ENCODE measurements at regions not wholly inside any gene's neighbourhood (a gene's known extent, or its start where the extent isn't known, plus 50 kb on each side); places are given as distances from the start of the nearest gene placed in this dataset.

- Histone ChIP-seq H3K79me1 (ENCODE audit: low read length) (no peaks in the 10 kb centered on the region), H2BK120ac (ENCODE audit: insufficient read depth, low read length, poor library complexity) (no peak overlapping the region), H2BK5ac (ENCODE audit: low read depth, low read length, poor library complexity) (no peak overlapping the region), H3K14ac (ENCODE audit: low read length) (no peak overlapping the region), H2AFZ (ENCODE audit: insufficient read depth, low read length, poor library complexity) (no peak overlapping the region), H3K23ac (ENCODE audit: low read length) (no peak overlapping the region), H3K27ac (ENCODE audit: low read depth, low read length) (no peak overlapping the region), H2AK5ac (ENCODE audit: low read length) (no peak overlapping the region), H3K4me1 (ENCODE audit: control insufficient read depth in 1 of 2, insufficient read depth in 2 of 2, low read length in 2 of 2) (no peaks in the 10 kb centered on the region), H4K91ac (ENCODE audit: low read depth, low read length) (no peak overlapping the region), H3K36me3 (ENCODE audit: control insufficient read depth in 1 of 2, insufficient read depth in 2 of 2, low read length in 2 of 2) (no peaks in the 10 kb centered on the region), H3K79me2 (ENCODE audit: control insufficient read depth, insufficient read depth, low read length, poor library complexity) (no peaks in the 10 kb centered on the region), H3K4me3 (ENCODE audit: low read depth, low read length) (no peak overlapping the region), H3K27me3 (ENCODE audit: insufficient read depth, low read length) (no peaks in the 10 kb centered on the region), H3K18ac (ENCODE audit: low read length) (no peak overlapping the region), H4K12ac (ENCODE audit: low read depth, low read length) (no peak overlapping the region), H3K9me3 (ENCODE audit: insufficient read depth, low read depth, low read length) (no peaks in the 10 kb centered on the region), H4K8ac (ENCODE audit: low read depth, low read length) (no peak overlapping the region), H3K4ac (ENCODE audit: low read depth, low read length) (no peak overlapping the region), H2BK12ac (ENCODE audit: low read length) (no peak overlapping the region), H3K9ac (ENCODE audit: low read length) (no peak overlapping the region), H3K4me2 (ENCODE audit: low read length) (no peak overlapping the region)
- WGBS (ENCODE audit: extremely low coverage, insufficient coverage, insufficient read length) = no CpG with 5 or more reads among the region's 5 CpGs
- DNase-seq = no peak
Measured at GRCh38 chr4:19850909-19851308, 400.8 kb upstream of the SLIT2 start.

GRCh38 chr4:19844446-19844845 is 407.3 kb upstream of the SLIT2 start:
- Histone ChIP-seq H3K4me3 (ENCODE audit: low read depth, low read length) (no peak overlapping the region), H3K79me1 (ENCODE audit: low read length) (no peaks in the 10 kb centered on the region), H3K4me1 (ENCODE audit: control insufficient read depth in 1 of 2, insufficient read depth in 2 of 2, low read length in 2 of 2) (no peaks in the 10 kb centered on the region), H3K4me2 (ENCODE audit: low read length) (no peak overlapping the region), H3K36me3 (ENCODE audit: control insufficient read depth in 1 of 2, insufficient read depth in 2 of 2, low read length in 2 of 2) (no peaks in the 10 kb centered on the region), H2BK12ac (ENCODE audit: low read length) (no peak overlapping the region), H3K18ac (ENCODE audit: low read length) (no peak overlapping the region), H3K14ac (ENCODE audit: low read length) (no peak overlapping the region), H2BK120ac (ENCODE audit: insufficient read depth, low read length, poor library complexity) (no peak overlapping the region), H4K8ac (ENCODE audit: low read depth, low read length) (no peak overlapping the region), H2AK5ac (ENCODE audit: low read length) (no peak overlapping the region), H3K9ac (ENCODE audit: low read length) (no peak overlapping the region), H2AFZ (ENCODE audit: insufficient read depth, low read length, poor library complexity) (no peak overlapping the region), H3K79me2 (ENCODE audit: control insufficient read depth, insufficient read depth, low read length, poor library complexity) (no peaks in the 10 kb centered on the region), H4K12ac (ENCODE audit: low read depth, low read length) (no peak overlapping the region), H2BK5ac (ENCODE audit: low read depth, low read length, poor library complexity) (no peak overlapping the region), H3K27me3 (ENCODE audit: insufficient read depth, low read length) (no peaks in the 10 kb centered on the region), H3K23ac (ENCODE audit: low read length) (no peak overlapping the region), H3K4ac (ENCODE audit: low read depth, low read length) (no peak overlapping the region), H4K91ac (ENCODE audit: low read depth, low read length) (no peak overlapping the region), H3K27ac (ENCODE audit: low read depth, low read length) (no peak overlapping the region), H3K9me3 (ENCODE audit: insufficient read depth, low read depth, low read length) (no peaks in the 10 kb centered on the region)
- no peak for DNase-seq
- no CpG with 5 or more reads among the region's 2 CpGs for WGBS (ENCODE audit: extremely low coverage, insufficient coverage, insufficient read length)

GRCh38 chr4:19842471-19842870 is 409.2 kb upstream of the SLIT2 start:
- Histone ChIP-seq H3K9ac (ENCODE audit: low read length) (no peak overlapping the region), H4K91ac (ENCODE audit: low read depth, low read length) (no peak overlapping the region), H2AK5ac (ENCODE audit: low read length) (no peak overlapping the region), H2BK12ac (ENCODE audit: low read length) (no peak overlapping the region), H2AFZ (ENCODE audit: insufficient read depth, low read length, poor library complexity) (no peak overlapping the region), H3K27me3 (ENCODE audit: insufficient read depth, low read length) (no peaks in the 10 kb centered on the region), H3K4ac (ENCODE audit: low read depth, low read length) (no peak overlapping the region), H3K36me3 (ENCODE audit: control insufficient read depth in 1 of 2, insufficient read depth in 2 of 2, low read length in 2 of 2) (no peaks in the 10 kb centered on the region), H3K4me2 (ENCODE audit: low read length) (no peak overlapping the region), H2BK5ac (ENCODE audit: low read depth, low read length, poor library complexity) (no peak overlapping the region), H3K9me3 (ENCODE audit: insufficient read depth, low read depth, low read length) (no peaks in the 10 kb centered on the region), H3K27ac (ENCODE audit: low read depth, low read length) (no peak overlapping the region), H3K4me3 (ENCODE audit: low read depth, low read length) (no peak overlapping the region), H3K18ac (ENCODE audit: low read length) (no peak overlapping the region), H4K8ac (ENCODE audit: low read depth, low read length) (no peak overlapping the region), H3K79me2 (ENCODE audit: control insufficient read depth, insufficient read depth, low read length, poor library complexity) (no peaks in the 10 kb centered on the region), H4K12ac (ENCODE audit: low read depth, low read length) (no peak overlapping the region), H3K4me1 (ENCODE audit: control insufficient read depth in 1 of 2, insufficient read depth in 2 of 2, low read length in 2 of 2) (no peaks in the 10 kb centered on the region), H3K79me1 (ENCODE audit: low read length) (no peaks in the 10 kb centered on the region), H3K23ac (ENCODE audit: low read length) (no peak overlapping the region), H2BK120ac (ENCODE audit: insufficient read depth, low read length, poor library complexity) (no peak overlapping the region), H3K14ac (ENCODE audit: low read length) (no peak overlapping the region)
- WGBS (ENCODE audit: extremely low coverage, insufficient coverage, insufficient read length) = no CpG with 5 or more reads among the region's 2 CpGs
- no peak for DNase-seq

GRCh38 chr4:19838858-19839257 is 412.8 kb upstream of the SLIT2 start:
- DNase-seq = no peak
- Histone ChIP-seq H3K18ac (ENCODE audit: low read length) (no peak overlapping the region), H4K8ac (ENCODE audit: low read depth, low read length) (no peak overlapping the region), H2AFZ (ENCODE audit: insufficient read depth, low read length, poor library complexity) (no peak overlapping the region), H3K23ac (ENCODE audit: low read length) (no peak overlapping the region), H3K4me3 (ENCODE audit: low read depth, low read length) (no peak overlapping the region), H3K79me2 (ENCODE audit: control insufficient read depth, insufficient read depth, low read length, poor library complexity) (no peaks in the 10 kb centered on the region), H3K9ac (ENCODE audit: low read length) (no peak overlapping the region), H3K9me3 (ENCODE audit: insufficient read depth, low read depth, low read length) (no peaks in the 10 kb centered on the region), H3K27ac (ENCODE audit: low read depth, low read length) (no peak overlapping the region), H3K36me3 (ENCODE audit: control insufficient read depth in 1 of 2, insufficient read depth in 2 of 2, low read length in 2 of 2) (no peaks in the 10 kb centered on the region), H3K4me2 (ENCODE audit: low read length) (no peak overlapping the region), H3K14ac (ENCODE audit: low read length) (no peak overlapping the region), H4K12ac (ENCODE audit: low read depth, low read length) (no peak overlapping the region), H3K4me1 (ENCODE audit: control insufficient read depth in 1 of 2, insufficient read depth in 2 of 2, low read length in 2 of 2) (no peaks in the 10 kb centered on the region), H3K79me1 (ENCODE audit: low read length) (no peaks in the 10 kb centered on the region), H2BK12ac (ENCODE audit: low read length) (no peak overlapping the region), H2BK5ac (ENCODE audit: low read depth, low read length, poor library complexity) (no peak overlapping the region), H2BK120ac (ENCODE audit: insufficient read depth, low read length, poor library complexity) (no peak overlapping the region), H4K91ac (ENCODE audit: low read depth, low read length) (no peak overlapping the region), H2AK5ac (ENCODE audit: low read length) (no peak overlapping the region), H3K27me3 (ENCODE audit: insufficient read depth, low read length) (no peaks in the 10 kb centered on the region), H3K4ac (ENCODE audit: low read depth, low read length) (no peak overlapping the region)
- no CpG with 5 or more reads among the region's 1 CpG for WGBS (ENCODE audit: extremely low coverage, insufficient coverage, insufficient read length)
